ENCODE measurements at regions not wholly inside any gene's neighbourhood (a gene's known extent, or its start where the extent isn't known, plus 50 kb on each side); places are given as distances from the start of the nearest gene placed in this dataset.

DNA sequence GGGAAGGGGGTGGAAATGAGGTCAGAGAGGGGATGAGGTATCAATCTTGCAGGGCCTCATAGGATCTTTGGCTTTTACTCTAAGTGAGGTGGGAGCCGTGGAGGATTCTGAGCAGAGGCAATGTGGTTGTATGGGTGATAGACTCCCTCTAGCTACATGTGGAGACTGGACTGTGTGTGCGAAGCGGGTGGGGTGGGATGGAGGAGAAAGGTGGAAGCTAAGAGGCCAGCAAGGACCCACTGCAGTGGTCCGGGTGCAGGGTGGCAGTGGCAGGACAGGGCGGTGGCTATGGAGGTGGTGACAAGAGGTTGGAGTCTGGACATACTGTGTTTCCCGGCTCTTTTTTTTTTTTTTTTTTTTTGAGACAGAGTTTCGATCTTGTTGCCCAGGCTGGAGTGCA is 62.4 kb upstream of the PTPN1 start:
- TF ChIP-seq, protein P1, sequence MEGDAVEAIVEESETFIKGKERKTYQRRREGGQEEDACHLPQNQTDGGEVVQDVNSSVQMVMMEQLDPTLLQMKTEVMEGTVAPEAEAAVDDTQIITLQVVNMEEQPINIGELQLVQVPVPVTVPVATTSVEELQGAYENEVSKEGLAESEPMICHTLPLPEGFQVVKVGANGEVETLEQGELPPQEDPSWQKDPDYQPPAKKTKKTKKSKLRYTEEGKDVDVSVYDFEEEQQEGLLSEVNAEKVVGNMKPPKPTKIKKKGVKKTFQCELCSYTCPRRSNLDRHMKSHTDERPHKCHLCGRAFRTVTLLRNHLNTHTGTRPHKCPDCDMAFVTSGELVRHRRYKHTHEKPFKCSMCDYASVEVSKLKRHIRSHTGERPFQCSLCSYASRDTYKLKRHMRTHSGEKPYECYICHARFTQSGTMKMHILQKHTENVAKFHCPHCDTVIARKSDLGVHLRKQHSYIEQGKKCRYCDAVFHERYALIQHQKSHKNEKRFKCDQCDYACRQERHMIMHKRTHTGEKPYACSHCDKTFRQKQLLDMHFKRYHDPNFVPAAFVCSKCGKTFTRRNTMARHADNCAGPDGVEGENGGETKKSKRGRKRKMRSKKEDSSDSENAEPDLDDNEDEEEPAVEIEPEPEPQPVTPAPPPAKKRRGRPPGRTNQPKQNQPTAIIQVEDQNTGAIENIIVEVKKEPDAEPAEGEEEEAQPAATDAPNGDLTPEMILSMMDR (IDR thresholded peaks at IDR 0.05 in 4 of 5, conservative IDR thresholded peaks at IDR 0.05 in 1 of 5), result no peak
- no peak for TF ChIP-seq POLR2A (IDR thresholded peaks at IDR 0.05)

Measured in gastrocnemius medialis (tissue), 4 donors.